Activated CD4-positive, alpha-beta T cell treated with anti-CD3 and anti-CD28 coated beads, Interleukin-10, Interleukin-2, amounts not matched to agents 100 ng/mL and 50 ng/mL, durations not matched to agents 16 hours and 8 hours (primary cell): ENCODE measurements at regions not wholly inside any gene's neighbourhood (a gene's known extent, or its start where the extent isn't known, plus 50 kb on each side); places are given as distances from the start of the nearest gene placed in this dataset.

Experiments
- DNase-seq: peaks from one replicate; pipeline ENCODE4 v3.0.0-alpha.2; 2020

DNA sequence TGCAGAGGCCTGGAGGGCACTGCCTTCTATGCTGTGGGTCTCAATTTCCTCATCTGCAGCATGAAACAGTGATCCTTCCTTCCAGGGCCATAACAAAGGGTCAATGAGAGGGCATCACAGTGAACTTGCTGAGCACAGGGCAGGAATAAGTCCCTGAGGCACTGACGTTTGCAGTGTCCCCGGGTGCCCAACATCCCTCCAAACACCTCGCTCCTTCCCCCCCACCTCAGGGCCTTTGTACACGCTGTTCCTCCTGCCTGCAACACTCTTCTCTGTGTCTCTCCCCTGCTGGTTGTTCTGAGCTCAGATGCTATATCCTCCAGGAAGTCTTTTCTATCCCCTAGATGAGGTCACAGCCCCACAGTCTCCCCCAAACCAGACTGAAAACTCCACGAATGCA is 59.7 kb upstream of the TCF20 start:
- DNase-seq = no peak

DNA sequence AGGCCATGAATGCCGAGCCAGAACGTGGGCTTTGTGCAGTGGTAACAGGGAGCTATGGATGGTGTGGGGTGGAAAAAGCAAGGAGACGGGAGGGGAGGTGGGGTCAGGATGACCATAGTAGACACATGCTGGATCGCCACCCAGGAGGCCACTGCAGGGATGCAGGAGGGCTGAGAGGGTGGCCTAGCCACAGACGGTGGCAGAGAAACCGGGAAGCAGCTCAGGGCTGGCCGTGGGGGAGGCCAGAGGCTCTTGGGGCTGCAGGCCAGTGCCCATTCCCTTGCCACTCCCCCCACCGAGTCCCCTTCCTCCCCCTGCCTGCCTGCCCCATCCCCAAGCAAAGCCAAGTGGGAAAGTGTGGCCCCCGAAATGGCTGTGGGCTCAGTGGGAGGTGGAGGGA is 59.1 kb upstream of the TCF20 start:
- DNase-seq = no peak

DNA sequence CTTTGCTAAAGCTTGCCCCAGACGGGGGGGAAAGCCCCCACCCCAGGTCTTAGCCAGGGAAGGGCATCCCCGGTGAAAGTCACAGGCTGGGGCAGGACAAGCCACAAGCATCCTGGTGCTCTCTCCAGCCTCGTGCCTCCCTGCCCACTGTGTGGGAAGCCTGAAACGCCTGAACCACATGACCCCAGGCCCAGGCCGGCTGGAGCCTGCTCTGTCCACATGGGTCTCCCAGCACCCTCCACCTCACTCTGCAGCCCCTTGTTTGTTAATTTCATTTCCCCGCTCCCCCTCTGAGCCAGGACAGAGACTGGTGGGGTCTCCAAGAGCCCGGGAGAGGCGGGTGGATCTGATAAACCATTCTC is 58.3 kb upstream of the TCF20 start:
- DNase-seq = no peak

DNA sequence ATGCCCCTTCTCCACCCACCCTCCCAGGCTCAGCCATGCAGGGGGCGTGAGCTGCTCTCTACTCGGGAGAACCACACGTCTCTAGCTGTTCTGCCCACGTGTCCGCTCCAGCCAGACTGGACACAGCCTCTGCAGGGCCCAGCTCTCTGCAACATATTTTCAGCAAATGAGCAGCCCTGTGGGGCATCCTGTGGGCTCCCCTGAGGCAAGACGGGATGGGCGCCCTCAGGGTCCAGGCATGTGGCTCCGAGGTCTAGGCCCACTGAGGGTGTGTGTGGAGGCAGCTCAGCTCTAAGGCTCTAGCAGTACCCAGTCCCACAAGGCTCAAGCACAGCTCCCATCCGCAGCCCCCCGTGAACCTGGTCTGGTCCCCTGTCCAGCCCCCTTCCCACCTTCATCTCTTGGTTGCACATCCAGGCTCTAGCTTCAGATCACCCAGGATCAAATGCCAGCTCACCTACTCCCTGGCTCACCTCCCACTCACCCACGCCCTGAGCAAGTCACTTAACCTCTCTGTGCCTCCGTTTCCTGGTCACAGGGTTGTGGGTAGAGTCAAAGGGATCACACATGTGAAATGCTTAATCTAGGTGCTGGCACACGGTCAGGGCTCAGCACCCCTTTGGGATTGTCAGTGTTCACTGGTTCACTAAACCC is 57.8 kb upstream of the TCF20 start:
- DNase-seq = peak; percentile 32

DNA sequence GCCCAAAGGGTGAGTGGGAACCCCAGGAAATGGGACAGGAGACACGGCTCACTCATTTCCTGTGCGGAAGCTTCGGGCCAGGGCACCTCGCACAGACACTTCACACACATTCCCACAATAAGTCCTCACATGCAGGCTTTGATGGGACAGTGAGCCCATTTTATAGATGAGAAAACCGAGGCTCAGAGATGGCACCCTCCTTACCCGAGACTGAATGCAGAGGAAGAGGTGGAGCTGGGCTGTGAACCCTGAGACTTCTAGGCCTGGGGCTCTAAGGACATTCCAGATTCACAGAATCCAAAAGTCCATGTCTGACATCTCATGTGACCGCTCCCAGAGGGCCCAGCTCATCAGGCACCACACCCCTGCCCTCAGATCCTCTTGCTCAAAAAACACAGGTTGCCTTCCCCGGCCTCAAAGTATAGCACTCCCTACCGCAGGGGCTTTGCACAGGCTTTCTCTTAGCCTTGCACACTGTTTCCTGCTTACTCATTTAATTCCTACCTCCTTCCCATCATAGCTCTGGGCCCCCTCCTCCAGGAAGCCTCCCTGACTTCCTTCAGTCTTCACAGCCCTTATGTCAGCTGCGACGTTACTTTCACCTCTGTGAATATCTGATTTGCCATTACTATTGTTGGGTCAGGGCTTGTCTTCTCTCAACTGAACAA is 57.1 kb upstream of the TCF20 start:
- DNase-seq = peak; percentile 47

DNA sequence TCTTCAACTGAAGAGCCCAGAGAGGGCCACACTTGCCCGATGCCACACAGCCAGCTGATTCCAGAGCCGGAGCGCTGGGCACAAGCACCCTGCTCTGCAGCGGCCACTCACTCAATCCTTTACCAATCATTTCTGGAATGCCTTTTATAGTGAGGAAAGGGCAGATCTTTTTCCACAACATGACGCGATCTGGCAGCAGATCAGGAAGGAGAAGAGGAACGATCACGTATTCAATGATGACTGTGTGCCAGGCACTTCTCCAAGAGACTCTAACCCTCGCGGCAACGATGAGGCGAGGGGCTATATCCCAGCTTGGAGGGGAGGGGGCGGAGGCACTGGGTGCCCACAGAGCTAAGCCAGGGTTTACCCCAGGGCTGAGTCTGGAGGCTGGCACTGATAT is 56.3 kb upstream of the TCF20 start:
- DNase-seq = no peak

DNA sequence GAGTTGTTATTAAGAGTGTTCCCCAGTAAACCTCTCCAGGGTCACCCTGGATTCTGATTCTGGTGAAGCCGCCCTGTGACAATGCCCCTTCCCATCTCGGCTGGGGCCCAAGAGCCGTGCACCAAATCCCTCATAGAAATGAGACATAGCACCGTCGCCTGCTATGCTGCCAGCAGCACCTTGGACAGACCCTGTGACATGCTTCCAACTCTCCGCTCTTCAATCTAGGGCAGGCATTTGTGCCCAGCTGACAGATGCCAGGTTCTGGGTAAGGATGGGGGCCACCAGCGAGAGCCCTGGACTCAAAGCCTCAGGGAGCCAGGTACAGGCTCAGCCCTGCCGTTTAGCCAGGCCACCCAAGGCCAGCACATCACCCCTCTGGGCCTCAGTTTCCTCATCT is 55.8 kb upstream of the TCF20 start:
- DNase-seq = no peak

DNA sequence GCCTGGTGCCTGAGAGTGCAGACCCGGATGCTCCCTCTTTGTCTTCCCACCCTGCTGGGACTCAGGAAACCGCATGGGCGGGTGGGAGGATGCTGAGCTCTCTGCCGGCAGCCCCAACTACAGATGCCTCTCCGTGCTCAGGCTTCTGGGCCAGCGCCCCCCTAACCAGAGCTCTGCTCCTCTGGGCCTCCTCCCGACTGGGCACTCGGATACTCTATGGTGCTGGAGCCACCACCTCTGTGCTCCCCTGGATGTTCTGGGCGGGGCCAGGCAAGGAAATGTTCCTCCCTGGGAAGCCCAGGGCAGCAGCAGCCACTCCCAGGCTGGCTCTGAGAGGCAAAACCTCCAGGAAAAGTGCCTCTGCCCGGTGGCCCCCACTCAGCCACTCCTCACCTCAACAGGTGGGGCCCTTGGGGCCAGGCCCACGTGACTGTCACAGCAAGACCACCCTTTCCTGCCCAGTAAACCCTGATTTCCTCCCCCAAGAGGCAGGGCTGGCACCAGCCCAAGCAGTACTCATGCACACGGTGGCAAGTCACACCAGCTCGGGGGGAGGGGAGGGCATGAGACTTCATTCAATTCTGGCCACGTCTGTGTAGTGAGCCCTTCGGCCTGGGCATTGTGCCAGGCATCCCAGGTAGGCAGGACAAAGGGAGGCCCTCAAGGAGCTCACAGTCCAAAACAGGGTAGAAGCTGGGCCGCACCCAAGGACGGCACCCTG is 54.7 kb upstream of the TCF20 start:
- no peak for DNase-seq

DNA sequence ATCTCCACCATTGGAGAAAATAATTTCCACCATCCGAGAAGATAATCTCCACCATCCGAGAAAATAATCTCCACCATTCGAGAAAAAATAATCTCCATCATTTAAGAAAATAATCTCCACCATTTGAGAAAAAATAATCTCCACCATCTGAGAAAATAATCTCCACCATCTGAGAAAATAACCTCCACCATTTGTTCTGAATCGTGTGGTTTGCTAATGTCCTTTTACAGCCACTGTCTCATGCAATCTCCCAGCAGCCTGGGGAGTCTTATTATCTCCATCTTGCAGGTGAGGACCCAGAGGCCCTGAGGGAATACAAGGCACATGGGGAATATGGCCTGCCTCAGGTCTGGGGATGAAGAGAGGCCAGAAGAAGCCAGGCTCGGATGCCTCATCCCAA is 54.1 kb upstream of the TCF20 start:
- DNase-seq = no peak

DNA sequence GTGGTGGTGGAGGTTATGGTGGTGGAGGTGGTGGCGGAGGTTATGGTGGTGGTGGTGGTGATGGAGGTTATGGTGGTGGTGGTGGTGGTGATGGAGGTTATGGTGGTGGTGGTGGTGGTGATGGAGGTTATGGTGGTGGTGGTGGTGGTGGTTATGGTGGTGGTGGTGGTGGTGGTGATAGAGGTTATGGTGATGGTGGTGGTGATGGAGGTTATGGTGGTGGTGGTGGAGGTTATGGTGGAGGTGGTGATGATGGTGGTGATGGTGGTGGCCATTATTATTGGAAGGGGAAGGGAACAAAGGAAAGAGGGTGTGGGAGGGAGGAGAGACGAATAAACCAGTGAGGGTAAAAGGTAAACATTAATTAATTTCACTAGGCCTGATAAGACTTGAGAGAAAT is 53.5 kb upstream of the TCF20 start:
- DNase-seq = no peak

DNA sequence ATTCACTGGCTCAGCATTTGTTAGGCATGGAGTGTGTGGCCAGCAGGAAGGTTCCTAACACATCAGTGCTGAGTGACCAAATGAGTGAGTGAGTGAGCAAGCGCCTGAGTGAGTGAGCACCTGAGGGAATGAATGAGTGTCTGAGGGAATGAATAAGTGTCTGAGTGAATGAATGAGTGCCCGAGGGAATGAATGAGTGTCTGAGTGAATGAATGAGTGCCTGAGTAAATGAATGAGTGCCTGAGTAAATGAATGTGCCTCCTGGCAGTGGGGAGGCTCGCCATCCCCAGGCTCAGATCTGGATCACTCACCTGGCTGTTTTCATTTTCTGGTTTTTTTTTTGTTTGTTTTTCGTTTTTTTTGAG is 52.1 kb upstream of the TCF20 start:
- no peak for DNase-seq

DNA sequence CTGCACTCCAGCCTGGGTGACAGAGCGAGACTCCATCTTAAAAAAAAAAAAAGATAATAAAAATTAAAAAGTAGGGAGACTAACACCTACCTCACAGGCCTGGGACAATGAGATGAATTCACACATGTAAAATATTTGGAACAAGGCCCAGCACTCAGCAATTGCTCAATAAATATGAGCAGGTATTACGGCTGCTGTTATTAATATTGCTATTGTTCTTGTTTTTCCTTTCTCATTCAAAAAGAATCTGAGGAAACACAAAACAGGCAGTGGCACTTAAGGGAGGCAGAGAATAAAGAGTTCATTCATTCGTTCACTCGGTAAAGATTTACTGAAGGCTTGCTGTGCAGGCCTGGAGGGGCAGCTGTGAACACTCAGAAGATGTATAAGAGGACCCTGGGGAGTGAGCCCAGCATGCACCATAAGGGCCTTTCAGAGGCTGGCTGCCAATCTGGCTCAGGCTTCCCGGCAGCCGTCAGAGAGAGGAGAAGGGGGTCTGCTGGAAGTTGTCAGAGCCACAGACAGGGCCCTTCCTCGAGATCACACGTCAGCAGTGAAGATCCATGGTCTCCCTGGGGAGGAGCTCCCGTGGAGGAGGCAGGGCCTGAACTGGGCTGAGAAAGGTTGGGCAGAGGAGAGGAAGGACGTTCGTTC is 51.6 kb upstream of the TCF20 start:
- no peak for DNase-seq

DNA sequence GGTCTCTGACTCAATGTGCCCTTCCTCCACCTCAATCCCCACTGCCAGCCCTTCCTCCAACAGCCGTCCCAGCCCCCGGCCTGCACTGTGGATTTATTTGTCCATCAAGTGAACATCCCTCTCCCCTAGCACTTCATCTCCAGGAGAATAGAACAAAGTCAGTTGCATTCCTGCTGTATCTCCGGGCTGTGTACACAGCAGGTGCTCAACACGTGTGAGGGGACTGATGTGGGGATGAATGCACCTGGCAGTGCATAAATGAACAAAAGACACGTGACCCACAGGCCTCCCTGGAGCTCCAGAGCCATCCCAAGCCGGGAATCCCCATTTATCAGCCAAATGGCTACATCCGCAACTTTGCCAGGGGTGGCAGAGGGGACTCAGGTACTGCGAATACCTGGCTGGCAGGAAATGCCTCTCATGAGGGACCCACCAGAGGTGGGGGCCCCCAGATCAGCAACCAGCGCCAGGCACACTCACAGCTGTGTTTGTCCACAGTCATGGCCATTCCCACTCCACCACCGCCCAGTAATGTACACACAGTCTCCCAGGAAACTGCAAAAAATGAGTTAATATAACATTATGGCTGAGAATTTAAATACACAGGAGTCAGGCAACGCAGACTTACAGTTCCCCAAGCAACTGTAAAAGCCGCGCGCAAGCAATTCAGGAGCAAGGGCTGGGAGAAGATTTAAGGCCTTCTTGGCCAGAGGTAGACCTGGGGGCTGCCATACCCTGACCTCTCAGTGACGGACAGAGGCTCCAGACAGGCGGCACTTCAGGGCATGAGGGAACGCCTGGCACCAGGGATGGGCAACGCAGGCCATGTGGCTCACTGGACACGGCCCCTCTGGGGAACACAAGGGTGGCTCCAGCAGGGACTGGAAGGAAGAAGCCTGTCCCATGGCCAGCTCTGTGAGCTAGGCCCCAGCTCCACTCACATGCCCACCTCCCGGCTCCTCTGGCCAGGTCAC is 50.3 kb upstream of the TCF20 start:
- no peak for DNase-seq
